Left ventricle myocardium superior (tissue), 1 donor: ENCODE measurements at regions not wholly inside any gene's neighbourhood (a gene's known extent, or its start where the extent isn't known, plus 50 kb on each side); places are given as distances from the start of the nearest gene placed in this dataset.
"Not testable (repeated sequence)": the region's sequence is repeated elsewhere in the genome, so short reads cannot be mapped to it uniquely, and the experiment has no call there.

ENCODE experiments used
- ATAC-seq: fragments of 200-7000 bp; cut with Tn5 transposase; one replicate; pipeline ENCODE4 v1.9.1; 2020; ENCODE audit warnings: mild to moderate bottlenecking, moderate library complexity
- DNase-seq: peaks from one replicate; pipeline ENCODE4 v3.0.0-alpha.2; 2020
- intact Hi-C: fragments of 100-400 bp; cut with micrococcal nuclease; formaldehyde crosslinking; loops from one replicate; pipeline ENCODE4 v1.11.0; 2022
- donor health status: DM: no; HTN: yes; CAD: no; lungs with severe emphysema.

DNA sequence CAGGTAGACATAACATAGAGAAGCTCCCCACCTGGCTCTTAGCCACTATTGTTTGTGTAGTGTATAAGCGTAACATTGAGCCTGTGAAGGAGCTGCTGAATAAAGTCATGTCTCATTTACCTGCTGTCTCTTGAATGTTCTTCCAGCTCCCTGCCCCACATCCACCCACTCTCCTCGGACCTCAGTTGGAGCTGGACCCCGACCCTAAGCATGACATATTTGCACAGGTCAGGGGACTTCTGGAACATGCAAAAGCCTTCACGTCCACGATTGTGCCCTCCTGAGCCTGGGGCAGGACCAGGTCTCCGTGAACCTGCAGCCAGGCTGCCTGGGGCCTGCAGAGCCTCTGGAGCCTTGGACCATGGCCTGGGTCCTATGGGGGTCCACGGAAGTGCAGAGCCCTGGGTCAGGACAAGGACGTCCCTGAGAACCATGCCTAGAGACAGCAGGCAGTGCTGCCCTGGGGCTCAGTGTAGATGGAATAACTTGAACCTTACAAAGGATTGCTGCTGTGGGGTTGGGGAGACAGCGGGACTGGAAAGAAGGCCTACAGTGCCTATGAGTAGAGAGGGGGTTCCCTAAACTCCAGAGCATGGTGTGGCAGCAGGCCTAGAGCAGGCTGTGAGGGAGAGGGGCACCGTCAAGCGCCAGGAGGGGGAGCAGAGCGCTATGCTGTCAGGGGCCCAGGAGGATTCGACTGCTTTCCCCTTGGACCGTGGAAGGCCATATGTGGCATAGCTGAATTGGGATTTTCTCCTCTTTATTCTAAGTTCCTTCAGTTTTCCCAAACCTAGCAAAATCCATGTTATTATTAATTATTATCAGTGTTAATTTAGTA is 99.9 kb upstream of the ZNF236 start:
- DNase-seq (no peak), ATAC-seq (no peak)
- intact Hi-C loops = no loop called here

DNA sequence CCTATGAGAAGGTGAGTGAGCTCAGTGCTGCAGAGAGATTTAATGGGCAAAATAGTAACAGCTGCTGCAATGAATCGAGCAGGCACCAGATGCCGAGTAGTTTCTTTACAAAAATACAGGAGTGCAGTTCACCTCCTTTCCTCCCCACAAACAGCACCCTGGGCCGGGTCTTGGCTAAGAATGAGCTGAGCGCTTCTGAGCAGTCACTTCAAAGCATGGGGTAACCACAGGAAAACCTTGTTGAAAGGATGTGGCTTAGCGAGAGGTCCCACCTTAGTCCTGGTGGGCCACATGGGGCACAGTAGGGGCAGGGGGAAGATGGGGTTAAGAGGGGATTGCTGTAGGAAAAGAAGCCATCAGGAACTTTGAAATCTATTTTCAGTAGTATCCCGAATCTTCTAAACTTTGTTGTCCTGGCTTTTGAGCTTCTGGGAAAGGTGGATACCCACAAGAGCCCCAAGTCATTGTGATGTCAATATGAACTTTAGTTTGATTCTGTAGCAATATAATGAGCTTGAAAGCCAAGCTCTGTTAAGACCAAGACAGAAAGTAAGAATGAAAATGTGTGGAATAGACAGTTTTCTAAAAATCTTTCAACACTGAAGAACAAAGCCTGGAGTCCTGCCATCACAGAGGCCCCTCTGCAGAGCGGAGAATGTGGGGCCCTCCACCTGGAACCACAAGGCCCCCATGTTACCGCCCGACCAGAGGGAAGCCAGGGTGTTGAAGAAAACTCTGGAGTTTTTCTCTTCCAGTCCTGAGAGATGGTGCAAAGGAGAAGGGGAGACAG is 101.0 kb upstream of the ZNF236 start:
- intact Hi-C loops = no loop called here
- ATAC-seq (no peak), DNase-seq (no peak)

DNA sequence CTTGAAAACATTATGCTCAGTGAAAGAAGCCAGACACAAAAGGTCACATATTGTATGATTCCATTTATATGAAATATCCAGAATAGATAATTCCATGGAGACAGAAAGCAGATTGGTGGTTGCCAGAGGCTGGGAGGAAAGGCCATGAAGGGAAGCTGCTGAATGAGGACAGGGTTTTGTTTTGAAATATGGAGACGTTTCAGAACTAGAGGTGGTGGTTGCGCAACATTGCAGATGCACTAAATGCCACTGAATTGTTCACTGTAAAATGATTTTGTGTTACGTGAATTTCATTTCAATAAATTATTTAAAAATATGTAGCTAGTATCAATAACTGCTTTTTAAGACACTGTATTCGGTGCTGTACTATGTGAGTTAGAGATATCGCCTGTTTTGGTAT is 101.7 kb upstream of the ZNF236 start:
- ATAC-seq (no peak), DNase-seq (no peak)
- intact Hi-C loops = no loop called here

DNA sequence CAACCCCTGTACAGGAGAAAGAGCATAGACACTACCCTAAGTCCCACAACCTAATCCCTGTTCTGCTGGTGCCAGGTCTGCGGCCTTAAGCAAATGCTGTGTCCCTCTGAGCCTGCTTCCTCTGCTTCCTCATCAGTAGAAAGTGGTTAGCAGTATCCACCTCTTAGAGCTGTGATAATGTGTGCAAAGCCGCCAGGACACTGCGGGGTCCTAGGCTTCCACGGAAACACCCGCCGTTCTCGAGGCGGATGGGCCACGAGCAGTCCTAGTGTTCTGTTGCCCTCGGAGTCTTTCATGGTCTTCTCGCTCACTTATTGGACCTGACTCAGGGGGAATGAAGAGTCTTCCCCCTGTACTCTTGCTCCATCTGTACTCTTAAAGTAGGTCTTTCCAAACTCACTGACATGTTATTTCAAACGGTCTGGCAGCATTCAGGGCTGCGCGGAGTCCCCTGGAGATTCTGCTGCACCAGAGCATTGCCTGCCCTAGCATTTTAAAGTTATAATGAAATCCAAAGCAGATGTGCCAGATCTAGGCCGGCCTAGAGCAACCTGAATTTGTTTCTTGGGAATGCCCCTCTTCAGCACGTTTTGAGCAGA is 107.2 kb upstream of the ZNF236 start:
- DNase-seq (no peak), ATAC-seq (no peak)
- intact Hi-C loops = no loop called here

DNA sequence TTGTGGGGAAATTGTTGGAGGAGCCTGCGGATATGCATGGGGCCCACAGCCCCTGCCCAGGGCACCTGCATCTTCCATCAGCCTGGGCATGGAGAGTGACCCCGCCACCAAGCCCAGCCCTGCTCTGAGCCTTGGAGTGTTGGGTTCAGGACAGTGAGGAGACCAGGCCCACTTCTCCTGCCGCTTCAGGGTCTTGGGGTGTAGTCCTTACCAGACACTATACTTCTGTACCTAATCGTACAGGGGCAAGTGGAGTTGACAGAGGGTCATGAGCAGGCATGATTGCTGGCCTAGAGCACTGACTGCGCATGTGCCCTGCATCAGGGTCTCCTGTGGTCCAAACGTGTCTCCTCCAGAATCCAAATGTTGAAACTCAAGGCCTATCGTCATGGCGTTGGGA is 108.9 kb upstream of the ZNF236 start:
- DNase-seq (no peak), ATAC-seq (no peak)
- intact Hi-C loops = loop anchor here (5.0 kb wide), 1 partner anchor 316 kb away; no protein-coding TSS in a partner anchor

DNA sequence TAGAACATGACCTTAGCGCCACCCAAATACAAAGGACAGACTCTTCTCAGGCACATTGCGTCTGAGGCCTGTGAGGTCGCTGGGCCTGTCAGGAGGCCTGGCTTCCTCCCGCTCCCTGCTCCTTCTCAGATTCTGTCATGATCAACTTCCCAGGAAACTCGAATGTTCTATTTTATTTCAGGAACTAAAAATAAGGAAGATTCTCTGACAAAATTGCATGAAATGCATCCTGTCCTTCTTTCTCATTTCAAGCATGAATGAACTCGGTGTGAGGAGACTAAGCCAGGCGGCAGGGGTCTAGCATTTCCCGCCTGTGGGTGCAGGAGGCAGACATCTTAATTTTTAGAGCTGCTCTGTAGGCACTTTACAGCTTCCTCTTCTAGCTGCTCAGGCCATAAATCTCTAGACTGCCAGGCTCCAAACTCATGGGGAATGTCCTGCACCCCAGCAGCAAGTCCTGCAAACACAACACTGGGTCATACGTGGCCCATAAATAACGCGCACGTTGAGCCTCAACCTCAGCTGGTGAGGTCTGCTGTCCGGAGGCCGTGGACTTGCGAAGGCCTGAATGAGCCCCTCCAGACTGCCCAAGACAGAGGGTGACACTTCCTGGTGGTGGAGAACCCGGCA is 109.7 kb upstream of the ZNF236 start:
- intact Hi-C loops = loop anchor here (5.0 kb wide), 1 partner anchor 315 kb away; no protein-coding TSS in a partner anchor
- no peak for DNase-seq
- ATAC-seq = no peak

DNA sequence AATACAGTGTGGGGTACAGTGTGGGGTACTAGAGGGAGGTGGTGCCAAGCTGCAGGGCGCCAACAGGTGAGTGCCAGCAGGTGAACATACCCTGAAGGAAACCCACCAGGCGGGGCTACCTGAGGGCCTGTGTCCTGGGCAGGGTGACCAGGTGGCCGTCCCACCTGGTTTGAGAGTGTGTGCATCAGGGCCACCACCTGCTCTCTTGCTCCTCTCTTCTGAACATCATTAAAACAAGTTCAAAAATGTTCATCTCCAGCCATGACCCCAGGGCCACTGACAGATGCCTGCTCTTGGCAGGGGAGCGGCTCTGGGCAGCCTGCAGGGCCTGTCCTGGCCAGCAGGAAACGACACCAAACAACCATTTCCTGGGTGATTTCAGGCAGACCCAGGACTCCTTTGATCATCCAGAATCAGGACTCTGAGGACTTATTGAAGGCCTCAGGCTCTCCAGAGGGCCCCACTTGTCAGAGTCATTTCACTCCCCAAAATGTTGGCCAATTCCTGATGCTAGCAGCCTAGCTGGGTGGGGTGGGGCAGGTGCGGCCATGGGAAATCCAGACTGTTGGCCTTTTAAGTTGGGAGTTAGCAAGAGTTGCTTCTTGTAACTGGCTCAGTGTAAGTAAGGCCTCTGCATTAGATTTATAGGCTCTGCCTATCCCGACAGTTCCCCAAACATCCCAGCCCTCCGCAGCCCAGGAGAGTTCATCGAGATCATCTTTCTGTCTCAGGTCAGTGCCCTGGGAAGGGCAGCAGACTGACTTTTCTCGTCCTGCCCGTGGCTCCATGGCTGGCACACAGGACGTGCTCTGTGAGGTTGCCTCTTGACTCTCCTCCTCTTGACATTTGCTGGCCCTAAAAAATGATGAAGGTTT is 111.5 kb upstream of the ZNF236 start:
- intact Hi-C loops = loop anchor here (5.0 kb wide), 1 partner anchor 314 kb away; no protein-coding TSS in a partner anchor
- ATAC-seq (no peak), DNase-seq (no peak)

DNA sequence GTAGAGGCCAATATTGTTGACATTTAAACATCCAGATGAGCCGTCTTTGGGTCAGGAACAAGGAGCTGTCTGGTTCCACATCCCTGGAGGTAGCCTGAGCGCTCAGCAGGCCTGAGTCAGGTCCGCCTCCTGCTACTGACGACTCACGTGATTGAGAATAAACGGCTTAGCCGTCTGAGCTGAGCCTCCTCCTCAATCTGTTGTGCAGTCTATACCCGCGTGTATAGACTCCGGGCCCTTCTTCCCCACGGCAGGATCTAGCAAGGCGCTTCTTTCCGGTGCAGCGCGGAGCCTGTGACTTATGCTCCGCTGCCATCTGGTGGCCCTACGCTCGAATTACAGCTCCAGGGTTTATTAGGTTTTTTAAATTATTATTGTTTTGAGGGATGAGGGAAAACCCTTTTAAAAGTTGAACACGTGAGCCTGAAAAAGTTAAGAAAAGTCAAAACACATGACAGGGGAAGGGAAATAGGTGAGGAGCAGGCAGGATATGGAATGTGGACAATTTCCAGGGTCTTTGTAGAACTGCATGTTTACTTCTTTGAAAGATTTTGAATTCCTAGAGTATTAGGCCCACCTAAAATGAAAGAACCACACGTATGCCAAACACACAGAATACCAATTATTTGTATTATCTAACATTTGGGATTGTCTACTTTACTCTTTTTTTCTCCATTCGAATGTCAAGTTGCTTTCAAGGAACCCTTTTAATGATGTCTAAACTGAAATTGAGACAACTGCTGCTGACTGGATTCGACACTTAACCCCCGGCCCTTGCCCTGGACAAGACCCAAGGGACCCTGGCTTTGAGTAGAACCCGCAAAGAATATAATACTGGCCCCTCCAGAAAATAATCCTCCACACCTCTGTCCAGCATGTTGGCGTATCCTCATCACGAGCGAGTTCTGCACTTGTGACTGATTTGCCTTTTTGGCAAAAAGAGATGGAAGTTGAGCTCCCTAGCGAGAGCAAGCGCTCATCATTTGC is 112.4 kb upstream of the ZNF236 start:
- DNase-seq = peak; percentile 77
- peak; percentile 86 for ATAC-seq
- intact Hi-C loops = loop anchor here (5.0 kb wide), 1 partner anchor 313 kb away; no protein-coding TSS in a partner anchor

DNA sequence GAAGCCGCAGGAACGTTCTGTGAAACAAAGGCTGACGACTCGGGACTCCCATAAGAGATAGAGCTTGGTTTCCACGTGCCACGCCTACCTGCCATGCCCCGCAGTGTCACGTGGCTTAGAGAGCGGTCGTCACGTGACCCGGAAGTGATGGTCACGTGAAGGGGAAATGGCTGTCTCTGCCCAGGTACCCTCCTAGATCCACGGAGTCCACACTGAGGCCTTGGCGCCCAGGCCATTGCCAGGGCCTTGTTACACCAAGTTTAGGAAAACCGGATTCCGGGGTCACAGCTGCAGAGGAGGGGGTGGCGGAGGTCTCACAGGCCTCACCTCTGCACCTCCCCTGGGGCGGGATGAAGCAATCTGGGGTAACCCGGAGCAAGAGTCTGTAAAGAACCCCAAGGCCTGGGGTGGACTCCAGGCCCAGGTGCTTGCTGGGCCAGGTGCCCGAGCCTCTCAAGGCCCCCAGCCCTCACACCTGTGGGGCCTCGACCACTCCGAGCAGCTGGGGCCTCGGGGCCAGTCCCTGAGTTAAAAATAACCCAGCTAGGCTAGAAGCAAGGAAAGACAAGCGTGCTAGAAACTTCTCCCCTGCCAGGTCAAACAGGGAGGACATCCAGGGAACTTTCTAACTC is 113.5 kb upstream of the ZNF236 start:
- no peak for ATAC-seq
- intact Hi-C loops = no loop called here

DNA sequence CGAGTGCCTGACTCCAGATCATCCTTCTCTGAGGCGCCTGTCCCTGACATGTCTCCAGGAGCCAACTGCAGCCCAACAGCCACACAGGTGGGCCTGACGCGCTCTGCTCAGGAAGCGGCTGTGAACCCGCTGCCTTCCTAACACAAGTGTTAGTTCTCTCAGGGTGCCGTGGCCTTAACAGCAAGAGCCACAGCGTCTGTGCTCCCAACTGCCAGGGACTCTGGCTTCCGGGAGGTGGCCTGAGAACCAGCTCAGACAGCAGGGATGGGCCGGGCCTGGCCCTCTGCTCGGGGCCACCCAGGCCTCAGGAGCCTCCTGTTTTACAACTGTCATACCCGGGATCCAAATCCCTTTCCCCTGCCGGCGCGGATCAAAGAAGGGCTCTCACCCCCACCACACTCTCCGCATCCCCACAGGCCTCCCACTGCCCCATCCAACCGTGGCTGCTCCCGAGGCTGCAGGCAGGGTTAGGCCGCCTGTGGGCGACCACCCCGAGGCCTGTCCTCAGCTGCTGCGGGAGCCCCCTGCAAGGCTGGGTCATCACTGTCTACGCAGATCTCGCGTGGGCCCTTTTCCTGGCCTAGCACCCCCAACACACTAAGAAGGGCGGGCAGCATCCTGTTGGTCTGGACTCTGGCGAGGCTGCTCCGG is 114.2 kb upstream of the ZNF236 start:
- no peak for ATAC-seq
- intact Hi-C loops = no loop called here
- DNase-seq = no peak

More for the DNA sequence above, 113.5 kb upstream of the ZNF236 start:
- DNase-seq = no peak

DNA sequence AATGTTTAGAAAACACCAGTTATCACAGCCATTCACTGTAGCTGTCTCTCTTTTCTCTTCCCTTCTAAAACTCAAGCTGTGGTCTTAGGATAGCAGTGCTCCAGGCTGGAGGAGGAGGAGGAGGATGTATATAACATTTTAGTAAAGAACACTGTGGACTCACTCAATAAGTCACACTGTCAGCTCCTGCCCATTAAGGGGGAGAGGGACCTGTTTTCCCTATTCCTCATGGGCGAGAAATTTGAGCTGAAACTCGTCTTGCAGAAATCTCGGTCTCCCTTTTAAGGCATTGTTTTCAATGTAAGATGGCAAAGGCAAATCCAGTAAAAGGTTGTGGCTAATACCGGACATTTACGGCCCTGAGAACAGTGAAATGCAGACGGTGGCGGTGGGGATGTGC is 114.8 kb upstream of the ZNF236 start:
- intact Hi-C loops = no loop called here
- DNase-seq = no peak
- ATAC-seq = no peak

DNA sequence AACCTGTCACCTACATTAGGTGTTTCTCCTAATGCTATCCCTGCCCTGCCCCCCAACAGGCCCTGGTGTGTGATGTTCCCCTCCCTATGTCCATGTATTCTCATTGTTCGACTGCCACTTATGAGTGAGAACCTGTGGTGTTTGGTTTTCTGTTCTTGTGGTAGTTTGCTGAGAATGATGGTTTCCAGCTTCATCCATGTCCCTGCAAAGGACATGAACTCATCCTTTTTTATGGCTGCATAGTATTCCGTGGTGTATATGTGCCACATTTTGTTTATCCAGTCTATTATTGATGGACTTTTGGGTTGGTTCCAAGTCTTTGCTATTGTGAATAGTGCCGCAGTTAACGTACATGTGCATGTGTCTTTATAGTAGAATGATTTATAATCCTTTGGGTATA is 117.8 kb upstream of the ZNF236 start:
- DNase-seq, ATAC-seq, intact Hi-C loops: not testable (repeated sequence)

DNA sequence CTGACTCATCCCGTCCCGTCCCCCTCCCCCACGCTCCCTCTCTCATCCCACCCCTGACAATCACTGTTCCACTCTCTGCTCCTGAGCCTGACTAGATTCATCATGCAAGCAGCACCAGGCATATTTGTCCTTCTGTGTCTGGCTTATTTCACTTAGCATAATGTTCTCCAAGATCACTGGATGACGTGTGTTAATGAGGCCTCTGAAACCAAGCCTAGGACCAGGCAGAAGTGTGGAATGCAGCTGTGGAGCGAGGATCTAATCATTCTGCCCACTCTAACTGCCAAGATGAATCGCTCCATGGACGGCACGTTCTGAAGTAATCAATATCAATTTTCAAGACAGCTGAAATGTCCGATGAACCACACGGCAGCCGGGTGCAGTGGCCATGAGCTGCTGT is 122.4 kb upstream of the ZNF236 start:
- DNase-seq (no peak), ATAC-seq (no peak)
- intact Hi-C loops = no loop called here

DNA sequence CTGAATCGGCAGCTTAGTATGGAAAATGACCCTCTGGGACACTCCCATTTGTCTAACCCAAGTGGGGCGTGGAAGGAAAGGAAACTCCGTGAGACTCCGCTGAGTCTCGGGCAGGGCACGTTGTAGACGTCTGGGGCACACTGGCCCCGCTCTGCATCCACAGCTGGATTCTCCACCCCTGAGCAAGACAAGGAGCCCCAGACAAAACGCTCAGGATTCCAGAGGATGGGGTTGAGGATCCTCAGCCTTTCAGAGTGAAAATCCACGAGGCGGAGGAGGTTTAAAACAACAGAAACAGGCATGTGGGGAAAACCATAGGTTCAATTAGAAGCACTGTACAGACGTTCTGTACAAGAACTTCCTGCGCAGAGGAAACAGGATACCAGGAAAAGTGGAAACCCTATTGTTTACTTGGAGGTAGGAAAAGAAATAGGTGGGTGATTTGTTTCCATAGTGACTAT is 124.9 kb upstream of the ZNF236 start:
- DNase-seq (no peak), ATAC-seq (peak; percentile 64)
- intact Hi-C loops = no loop called here

DNA sequence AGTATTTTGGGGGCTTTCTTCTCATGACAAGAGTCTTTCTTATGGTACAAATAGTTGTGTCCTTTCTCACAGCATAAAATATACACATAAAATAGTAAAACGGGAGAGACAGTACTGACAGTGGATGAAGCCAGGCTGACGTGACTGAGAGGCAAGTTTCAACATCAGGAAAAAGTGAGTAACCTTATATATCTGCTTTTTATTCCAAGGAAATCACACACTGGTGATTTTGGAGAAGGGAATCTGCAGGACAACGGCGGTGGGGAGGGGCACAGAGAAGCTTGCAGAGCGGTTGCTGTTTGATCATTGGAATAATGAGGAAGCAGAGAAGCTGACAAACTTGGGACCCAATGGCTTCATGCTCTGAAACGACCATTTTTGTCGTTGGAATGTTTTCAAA is 130.6 kb upstream of the ZNF236 start:
- no peak for ATAC-seq
- no peak for DNase-seq
- intact Hi-C loops = no loop called here

DNA sequence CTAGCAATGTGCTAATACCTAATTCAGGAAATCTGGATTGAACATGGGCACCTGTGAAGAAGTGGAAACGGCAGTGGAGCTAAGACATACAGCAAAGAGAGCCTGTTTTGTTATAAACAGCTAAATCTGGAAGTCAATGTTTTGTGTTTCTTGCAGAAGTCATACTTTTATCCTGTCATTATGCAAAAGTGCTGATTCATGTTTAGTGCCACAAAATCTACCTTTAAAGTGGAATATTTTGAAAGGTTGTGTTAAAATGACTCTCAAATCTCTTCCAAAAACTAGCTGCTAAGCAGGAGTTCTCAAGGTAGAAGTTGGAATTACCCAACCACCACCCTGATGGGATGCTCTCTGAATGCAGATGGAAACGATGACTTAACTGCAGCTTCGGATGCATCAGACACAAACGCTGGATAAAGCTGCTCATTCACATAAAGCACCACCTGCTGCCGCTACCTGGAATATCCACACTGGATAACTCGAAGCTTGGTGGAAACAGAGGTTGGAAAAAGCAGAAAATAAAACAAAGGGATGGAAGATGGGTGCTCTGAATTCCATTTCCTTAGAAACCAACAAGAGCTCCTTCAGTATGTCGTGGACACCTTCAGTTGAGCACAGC is 132.6 kb upstream of the ZNF236 start:
- intact Hi-C loops = no loop called here
- no peak for ATAC-seq

More for the DNA sequence above, 132.6 kb upstream of the ZNF236 start:
- no peak for DNase-seq
